Liver (tissue), 8 donors: ENCODE measurements at regions not wholly inside any gene's neighbourhood (a gene's known extent, or its start where the extent isn't known, plus 50 kb on each side); places are given as distances from the start of the nearest gene placed in this dataset.

Experiments
- DNase-seq: peaks from one replicate; pipeline ENCODE4 v3.0.0-alpha.2; 2017; ENCODE audit warnings: low spot score
- H3K27ac ChIP-seq, 2 donors: one replicate each; pipeline ENCODE4 v1.7.0; 2013; ENCODE audit warnings: inconsistent platforms in 2 of 2, low read length in 2 of 2, control low read depth in 1 of 2, low read depth in 1 of 2, mild to moderate bottlenecking in 1 of 2
- H3K27me3 ChIP-seq, 4 donors: one replicate each; pipeline versions ENCODE4 v1.6.1 to v1.7.0; 2013; ENCODE audit warnings: low read length in 3 of 4, inconsistent platforms in 1 of 4, mild to moderate bottlenecking in 1 of 4, moderate library complexity in 1 of 4; ENCODE audit not compliant: control insufficient read depth in 4 of 4, insufficient read depth in 4 of 4
- H3K36me3 ChIP-seq, 4 donors: one replicate each; pipeline versions ENCODE4 v1.6.1 to v1.7.0; 2013; ENCODE audit warnings: low read length in 3 of 4, mild to moderate bottlenecking in 3 of 4, low read depth in 1 of 4, moderate library complexity in 1 of 4; ENCODE audit not compliant: control insufficient read depth in 4 of 4, insufficient read depth in 3 of 4
- H3K4me1 ChIP-seq, 4 donors: one replicate each; pipeline versions ENCODE4 v1.6.1 to v1.7.0; 2013; ENCODE audit warnings: low read length in 3 of 4, mild to moderate bottlenecking in 3 of 4, moderate library complexity in 1 of 4; ENCODE audit not compliant: control insufficient read depth in 4 of 4, insufficient read depth in 4 of 4
- H3K4me3 ChIP-seq, 3 donors: one replicate each; pipeline versions ENCODE4 v1.6.1 to v1.7.0; 2013; ENCODE audit warnings: low read length in 3 of 3, control low read depth in 1 of 3, low read depth in 1 of 3, mild to moderate bottlenecking in 1 of 3
- H3K9ac ChIP-seq, 2 donors: one replicate each; pipeline ENCODE4 v1.7.0; 2013; ENCODE audit warnings: low read length in 2 of 2, mild to moderate bottlenecking in 2 of 2, moderate library complexity in 2 of 2, control low read depth in 1 of 2, low read depth in 1 of 2
- H3K9me3 ChIP-seq, 4 donors: one replicate each; pipeline versions ENCODE4 v1.6.1 to v1.7.0; 2013; ENCODE audit warnings: low read length in 3 of 4; ENCODE audit not compliant: control insufficient read depth in 4 of 4
- CTCF ChIP-seq: fragments of 150-350 bp; IDR thresholded peaks from 2 replicates; pipeline ENCODE4 v1.5.1; 2017; ENCODE audit warnings: improper control_type of control experiment, low read depth, low read length; ENCODE audit not compliant: missing input control
- EGR1 ChIP-seq, 2 donors: IDR thresholded peaks; 2 replicates each; pipeline ENCODE4 v1.6.1; 2016 to 2018; ENCODE audit warnings: antibody characterized with exemption in 2 of 2, low read depth in 2 of 2
- FOXA1 ChIP-seq: IDR thresholded peaks from 2 replicates; pipeline ENCODE4 v1.6.1; 2016; ENCODE audit warnings: antibody characterized with exemption
- FOXA2 ChIP-seq: IDR thresholded peaks from 2 replicates; pipeline ENCODE4 v1.6.1; 2016; ENCODE audit warnings: antibody characterized with exemption
- GABPA ChIP-seq, 2 donors: IDR thresholded peaks in 1 of 2; conservative IDR thresholded peaks in 1 of 2; 2 replicates each; pipeline ENCODE4 v1.6.1; 2016; ENCODE audit warnings: antibody characterized with exemption in 2 of 2, mild to moderate bottlenecking in 1 of 2, moderate library complexity in 1 of 2
- HNF4A ChIP-seq, 2 donors: conservative IDR thresholded peaks; 2 replicates each; pipeline ENCODE4 v1.6.1; 2016; ENCODE audit warnings: antibody characterized with exemption in 2 of 2, mild to moderate bottlenecking in 2 of 2
- HNF4G ChIP-seq: IDR thresholded peaks from 2 replicates; pipeline ENCODE4 v1.6.1; 2016; ENCODE audit warnings: antibody characterized with exemption
- JUND ChIP-seq, 2 donors: IDR thresholded peaks; 2 replicates each; pipeline ENCODE4 v1.6.1; 2016; ENCODE audit warnings: antibody characterized with exemption in 2 of 2
- MAX ChIP-seq: IDR thresholded peaks from 2 replicates; pipeline ENCODE4 v1.6.1; 2016; ENCODE audit warnings: antibody characterized with exemption
- NR2F2 ChIP-seq: IDR thresholded peaks from 2 replicates; pipeline ENCODE4 v1.6.1; 2016; ENCODE audit warnings: antibody characterized with exemption
- RAD21 ChIP-seq, 2 donors: IDR thresholded peaks; 2 replicates each; pipeline ENCODE4 v1.6.1; 2016; ENCODE audit warnings: antibody characterized with exemption in 2 of 2, mild to moderate bottlenecking in 2 of 2
- RXRA ChIP-seq, 2 donors: IDR thresholded peaks; 2 replicates each; pipeline ENCODE4 v1.6.1; 2017 to 2018; ENCODE audit warnings: antibody characterized with exemption in 2 of 2, mild to moderate bottlenecking in 1 of 2
- SP1 ChIP-seq: IDR thresholded peaks from 2 replicates; pipeline ENCODE4 v1.6.1; 2018; ENCODE audit warnings: antibody characterized with exemption, mild to moderate bottlenecking
- TAF1 ChIP-seq: conservative IDR thresholded peaks from 2 replicates; pipeline ENCODE4 v1.6.1; 2016; ENCODE audit warnings: antibody characterized with exemption, mild to moderate bottlenecking
- YY1 ChIP-seq: IDR thresholded peaks from 2 replicates; pipeline ENCODE4 v1.6.1; 2016; ENCODE audit warnings: antibody characterized with exemption, mild to moderate bottlenecking
- ZBTB33 ChIP-seq: IDR thresholded peaks from 2 replicates; pipeline ENCODE4 v1.6.1; 2016; ENCODE audit warnings: antibody characterized with exemption
- WGBS: extraction: QIAGEN DNeasy Blood & Tissue Kit; methylation state at CpG from one replicate; pipeline ENCODE4 v1.1.7; 2013; 5-methylcytosine and 5-hydroxymethylcytosine counted together
- TF ChIP-seq, protein P1 (sequence below): IDR thresholded peaks from 2 replicates; pipeline ENCODE4 v1.6.1; 2016; ENCODE audit warnings: antibody characterized with exemption, mild to moderate bottlenecking
- TF ChIP-seq, protein P2 (sequence below): IDR thresholded peaks from 2 replicates; pipeline ENCODE4 v1.6.1; 2016; ENCODE audit warnings: antibody characterized with exemption
- donor health status: healthy.
- donor health status: healthy.
- donor health status: healthy.
- donor health status: healthy.
- donor health status: healthy.

GRCh38 chr3:103048068-103048722 is 613.4 kb downstream of the ZPLD1 start:
- no peak for DNase-seq
- Histone ChIP-seq H3K27me3 (peaks cover 0 to 2% (median 0%) of the 10 kb centered on the region in 4 donors), H3K9me3 (no peaks in the 10 kb centered on the region), H3K27ac (no peak overlapping the region), H3K4me3 (no peak overlapping the region), H3K36me3 (no peaks in the 10 kb centered on the region), H3K4me1 (no peaks in the 10 kb centered on the region), H3K9ac (no peak overlapping the region)
- WGBS: 77% methylated on average over 5 of the region's 5 CpGs
- no peak for TF ChIP-seq TAF1
- no peak for TF ChIP-seq FOXA2
- TF ChIP-seq NR2F2: no peak
- no peak for TF ChIP-seq MAX
- TF ChIP-seq GABPA (IDR thresholded peaks at IDR 0.05 in 1 of 2, conservative IDR thresholded peaks at IDR 0.05 in 1 of 2): no peak
- TF ChIP-seq EGR1 (IDR thresholded peaks at IDR 0.05; ENCODE audit: low read depth in 2 of 2): no peak
- TF ChIP-seq RAD21 (IDR thresholded peaks at IDR 0.05): no peak
- TF ChIP-seq SP1: no peak
- TF ChIP-seq, protein P1, sequence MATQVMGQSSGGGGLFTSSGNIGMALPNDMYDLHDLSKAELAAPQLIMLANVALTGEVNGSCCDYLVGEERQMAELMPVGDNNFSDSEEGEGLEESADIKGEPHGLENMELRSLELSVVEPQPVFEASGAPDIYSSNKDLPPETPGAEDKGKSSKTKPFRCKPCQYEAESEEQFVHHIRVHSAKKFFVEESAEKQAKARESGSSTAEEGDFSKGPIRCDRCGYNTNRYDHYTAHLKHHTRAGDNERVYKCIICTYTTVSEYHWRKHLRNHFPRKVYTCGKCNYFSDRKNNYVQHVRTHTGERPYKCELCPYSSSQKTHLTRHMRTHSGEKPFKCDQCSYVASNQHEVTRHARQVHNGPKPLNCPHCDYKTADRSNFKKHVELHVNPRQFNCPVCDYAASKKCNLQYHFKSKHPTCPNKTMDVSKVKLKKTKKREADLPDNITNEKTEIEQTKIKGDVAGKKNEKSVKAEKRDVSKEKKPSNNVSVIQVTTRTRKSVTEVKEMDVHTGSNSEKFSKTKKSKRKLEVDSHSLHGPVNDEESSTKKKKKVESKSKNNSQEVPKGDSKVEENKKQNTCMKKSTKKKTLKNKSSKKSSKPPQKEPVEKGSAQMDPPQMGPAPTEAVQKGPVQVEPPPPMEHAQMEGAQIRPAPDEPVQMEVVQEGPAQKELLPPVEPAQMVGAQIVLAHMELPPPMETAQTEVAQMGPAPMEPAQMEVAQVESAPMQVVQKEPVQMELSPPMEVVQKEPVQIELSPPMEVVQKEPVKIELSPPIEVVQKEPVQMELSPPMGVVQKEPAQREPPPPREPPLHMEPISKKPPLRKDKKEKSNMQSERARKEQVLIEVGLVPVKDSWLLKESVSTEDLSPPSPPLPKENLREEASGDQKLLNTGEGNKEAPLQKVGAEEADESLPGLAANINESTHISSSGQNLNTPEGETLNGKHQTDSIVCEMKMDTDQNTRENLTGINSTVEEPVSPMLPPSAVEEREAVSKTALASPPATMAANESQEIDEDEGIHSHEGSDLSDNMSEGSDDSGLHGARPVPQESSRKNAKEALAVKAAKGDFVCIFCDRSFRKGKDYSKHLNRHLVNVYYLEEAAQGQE: no peak
- TF ChIP-seq FOXA1: no peak
- TF ChIP-seq YY1: no peak
- TF ChIP-seq CTCF: no peak
- TF ChIP-seq, protein P2, sequence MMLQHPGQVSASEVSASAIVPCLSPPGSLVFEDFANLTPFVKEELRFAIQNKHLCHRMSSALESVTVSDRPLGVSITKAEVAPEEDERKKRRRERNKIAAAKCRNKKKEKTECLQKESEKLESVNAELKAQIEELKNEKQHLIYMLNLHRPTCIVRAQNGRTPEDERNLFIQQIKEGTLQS: no peak
- TF ChIP-seq RXRA (IDR thresholded peaks at IDR 0.05): no peak
- TF ChIP-seq HNF4G: no peak
- TF ChIP-seq JUND (IDR thresholded peaks at IDR 0.05): no peak
- no peak for TF ChIP-seq HNF4A (conservative IDR thresholded peaks at IDR 0.05)
- no peak for TF ChIP-seq ZBTB33
